K562 (cell line): ENCODE measurements at regions not wholly inside any gene's neighbourhood (a gene's known extent, or its start where the extent isn't known, plus 50 kb on each side); places are given as distances from the start of the nearest gene placed in this dataset.

Source experiments
- ATAC-seq: fragments of 200-7000 bp; cut with Tn5 transposase; 3 replicates; pipeline ENCODE4 v1.9.1; 2020; ENCODE audit warnings: moderate library complexity
- BruUV-seq: library from RNA; stranded (reverse); fragments of 400-500 nt; replicated peaks from 2 replicates; lab custom pipeline; 2021; lab: Mats Ljungman, UMichigan
- CTCF ChIA-PET: fragments of 300-600 bp; formaldehyde crosslinking; extraction: SDS; loops from one replicate; lab custom pipeline; 2021; ENCODE audit warnings: low intra/inter-chr PET ratio; lab: Yijun Ruan, JAX
- POLR2A ChIA-PET: fragments of 300-600, 350-650 bp; sonication (Branson Sonifier 250); formaldehyde crosslinking; extraction: SDS; loops from one replicate; lab custom pipeline; 2021; ENCODE audit warnings: antibody characterized with exemption, inconsistent platforms; lab: Yijun Ruan, JAX
- DNase-seq, 4 experiments: peaks; one replicate each; pipeline versions ENCODE4 v3.0.0 to v3.0.0-alpha.2; 2011 to 2018; ENCODE audit warnings: low spot score in 3 of 4, mixed read lengths in 3 of 4; ENCODE audit errors: extremely low read depth in 1 of 4
- FAIRE-seq: peaks from 2 replicates; lab custom pipeline; 2011; peaks lifted over from hg19 to GRCh38; lab: Jason Lieb, UNC
- H2AFZ ChIP-seq: 2 replicates; pipeline ENCODE4 v1.6.0; 2011; ENCODE audit warnings: low read depth, low read length, control low read depth, inconsistent platforms
- H3K27ac ChIP-seq: fragments of 200-600 bp; 3 replicates; pipeline ENCODE4 v1.8.0; 2011; ENCODE audit warnings: low read depth, mild to moderate bottlenecking, control low read depth, inconsistent platforms, low read length, moderate library complexity, mixed read lengths; ENCODE audit errors: extremely low read depth
- H3K27me3 ChIP-seq, 2 experiments: fragments of 300-600 bp in 1 of 2; 2 replicates in 1 of 2; 3 replicates in 1 of 2; pipeline versions ENCODE4 v1.6.0 to v1.8.0; 2011; ENCODE audit warnings: inconsistent platforms in 2 of 2, low read length in 2 of 2, mild to moderate bottlenecking in 1 of 2, mixed read lengths in 1 of 2, moderate library complexity in 1 of 2; ENCODE audit not compliant: control insufficient read depth in 2 of 2, insufficient read depth in 2 of 2
- H3K36me3 ChIP-seq: fragments of 300-600 bp; 3 replicates; pipeline ENCODE4 v1.8.0; 2011; ENCODE audit warnings: mild to moderate bottlenecking, low read length, inconsistent platforms; ENCODE audit not compliant: control insufficient read depth, insufficient read depth
- H3K4me1 ChIP-seq, 2 experiments: fragments of 200-600 bp in 1 of 2; replicated peaks in 1 of 2; 2 replicates in 1 of 2; 3 replicates in 1 of 2; pipeline versions ENCODE4 v1.5.1 to v1.8.0; 2011; ENCODE audit warnings: inconsistent platforms in 2 of 2, low read length in 2 of 2, mild to moderate bottlenecking in 1 of 2, mixed read lengths in 1 of 2, moderate library complexity in 1 of 2; ENCODE audit not compliant: control insufficient read depth in 2 of 2, insufficient read depth in 2 of 2
- H3K4me2 ChIP-seq: 2 replicates; pipeline ENCODE4 v1.6.1; 2011; ENCODE audit warnings: low read length, control low read depth, inconsistent platforms, mixed read lengths; ENCODE audit not compliant: insufficient read depth
- H3K4me3 ChIP-seq: fragments of 200-600 bp; sonication (generic), shearing (Covaris generic); 2 replicates; pipeline ENCODE4 v1.5.1; 2016; ENCODE audit warnings: control low read depth, inconsistent platforms
- H3K79me2 ChIP-seq: fragments of 200-600 bp; 3 replicates; pipeline ENCODE4 v1.8.0; 2011; ENCODE audit warnings: low read length, inconsistent platforms; ENCODE audit not compliant: control insufficient read depth, insufficient read depth
- H3K9ac ChIP-seq, 2 experiments: 2 replicates each; pipeline versions ENCODE4 v1.6.0 to v1.6.1; 2011; ENCODE audit warnings: low read depth in 2 of 2, low read length in 2 of 2, control low read depth in 1 of 2, inconsistent platforms in 1 of 2, mild to moderate bottlenecking in 1 of 2, mixed read lengths in 1 of 2; ENCODE audit not compliant: insufficient read depth in 1 of 2
- H3K9me1 ChIP-seq: one replicate; pipeline ENCODE4 v1.6.0; 2011; ENCODE audit warnings: inconsistent platforms, mild to moderate bottlenecking, low read length, moderate library complexity; ENCODE audit not compliant: control insufficient read depth, insufficient read depth
- H3K9me3 ChIP-seq: replicated peaks from 2 replicates; pipeline ENCODE4 v1.5.1; 2011; ENCODE audit warnings: low read depth, low read length, inconsistent platforms; ENCODE audit not compliant: control insufficient read depth, insufficient read depth
- H4K20me1 ChIP-seq: replicated peaks from 2 replicates; pipeline ENCODE4 v1.6.1; 2011; ENCODE audit warnings: low read length, inconsistent platforms, mixed read lengths; ENCODE audit not compliant: control insufficient read depth, insufficient read depth
- ATF7 ChIP-seq: fragments of 450-650 bp; IDR thresholded peaks from 2 replicates; pipeline ENCODE4 v1.7.1; 2014; ENCODE audit warnings: mild to moderate bottlenecking, moderate library complexity
- FOXA3 ChIP-seq, 2 experiments: fragments of 450-650 bp in 1 of 2; sonication (generic) in 1 of 2; formaldehyde crosslinking; IDR thresholded peaks in 1 of 2; conservative IDR thresholded peaks in 1 of 2; 2 replicates each; pipeline versions ENCODE4 v1.4.0 to v1.8.0; 2020 to 2022; ENCODE audit warnings: mild to moderate bottlenecking in 2 of 2, missing genetic modification reagents in 1 of 2
- GTF2E2 ChIP-seq: fragments of 200-800 bp; sonication (Bioruptor generic); IDR thresholded peaks from 2 replicates; pipeline ENCODE4 v1.6.1; 2016; ENCODE audit warnings: missing genetic modification characterization, missing compliant biosample characterization
- HMGXB4 ChIP-seq: sonication (generic); formaldehyde crosslinking; IDR thresholded peaks from 2 replicates; pipeline ENCODE4 v1.8.1; 2023; ENCODE audit warnings: mild to moderate bottlenecking, missing genetic modification reagents
- KLF13 ChIP-seq: fragments of 450-650 bp; IDR thresholded peaks from 2 replicates; pipeline ENCODE4 v1.6.1; 2016; ENCODE audit warnings: missing genetic modification characterization, low read depth, mild to moderate bottlenecking, missing compliant biosample characterization, moderate library complexity, borderline replicate concordance
- NCOR1 ChIP-seq: fragments of 450-650 bp; IDR thresholded peaks from 2 replicates; pipeline ENCODE4 v1.6.1; 2016; ENCODE audit warnings: mild to moderate bottlenecking, moderate library complexity
- NRF1 ChIP-seq, 2 experiments: fragments of 450-650 bp; IDR thresholded peaks in 1 of 2; conservative IDR thresholded peaks in 1 of 2; 2 replicates each; pipeline ENCODE4 v1.6.1; 2014; ENCODE audit warnings: mild to moderate bottlenecking in 2 of 2
- RFX1 ChIP-seq: fragments of 450-650 bp; IDR thresholded peaks from 2 replicates; pipeline ENCODE4 v1.6.1; 2016; ENCODE audit warnings: mild to moderate bottlenecking, moderate library complexity
- SMARCE1 ChIP-seq: fragments of 450-650 bp; IDR thresholded peaks from 2 replicates; pipeline ENCODE4 v1.7.1; 2016; ENCODE audit warnings: mild to moderate bottlenecking
- STAT6 ChIP-seq: sonication (generic); formaldehyde crosslinking; IDR thresholded peaks from 2 replicates; pipeline ENCODE4 v1.8.1; 2023; ENCODE audit warnings: mild to moderate bottlenecking, missing genetic modification reagents
- XRCC4 ChIP-seq: IDR thresholded peaks from one replicate; pipeline ENCODE4 v1.6.1; 2011; ENCODE audit not compliant: insufficient read depth, insufficient read length; ENCODE audit errors: extremely low read depth
- ZBTB43 ChIP-seq: sonication (generic); formaldehyde crosslinking; IDR thresholded peaks from 2 replicates; pipeline ENCODE4 v1.8.0; 2023; ENCODE audit warnings: mild to moderate bottlenecking, missing genetic modification reagents
- ZNF174 ChIP-seq: fragments of 250-450 bp; sonication (Bioruptor Pico); IDR thresholded peaks from 2 replicates; pipeline ENCODE4 v1.4.0; 2020; ENCODE audit warnings: mild to moderate bottlenecking
- ZNF24 ChIP-seq: fragments of 450-650 bp; IDR thresholded peaks from 2 replicates; pipeline ENCODE4 v1.6.1; 2016
- WGBS: fragments of 100-300 bp; shearing (Covaris generic); methylation state at CpG from one replicate; pipeline ENCODE4 v1.1.6; 2016; ENCODE audit warnings: low coverage, mixed read lengths; ENCODE audit not compliant: insufficient coverage; ENCODE audit errors: missing lambda C conversion rate; 5-methylcytosine and 5-hydroxymethylcytosine counted together
- in situ Hi-C: fragments of 300-500 bp; cut with MboI; formaldehyde crosslinking; loops from 4 replicates; pipeline ENCODE4 v1.15.0; 2018; ENCODE audit warnings: inconsistent platforms, mixed read lengths
- intact Hi-C: fragments of 100-400 bp; cut with micrococcal nuclease; formaldehyde crosslinking; loops from 2 replicates; pipeline ENCODE4 v1.14.2; 2022

- FAIRE-seq (no peak), DNase-seq (no peak), ATAC-seq (no peak)
- no peaks in the 10 kb centered on the region for H3K79me2 ChIP-seq
- BruUV-seq: no TSS peak
- no peaks in the 10 kb centered on the region for H4K20me1 ChIP-seq
- no peak overlapping the region for H3K4me2 ChIP-seq
- TF ChIP-seq STAT6 (no peak), XRCC4 (no peak), RFX1 (no peak), FOXA3 (CRISPR knock-in tag; conservative IDR thresholded peaks at IDR 0.05 in 1 of 2, IDR thresholded peaks at IDR 0.05 in 1 of 2) (no peak), NCOR1 (no peak), NRF1 (conservative IDR thresholded peaks at IDR 0.05 in 1 of 2, IDR thresholded peaks at IDR 0.05 in 1 of 2) (no peak), ZNF174 (no peak), ATF7 (no peak), ZNF24 (no peak), KLF13 (tag) (no peak), HMGXB4 (CRISPR knock-in tag) (no peak), GTF2E2 (no peak), SMARCE1 (no peak), ZBTB43 (CRISPR knock-in tag) (no peak)
- in situ Hi-C loops: no loop called here
- no peaks in the 10 kb centered on the region for H3K36me3 ChIP-seq
- no peak overlapping the region for H2AFZ ChIP-seq
- H3K4me1 ChIP-seq: no peaks in the 10 kb centered on the region
- intact Hi-C loops: no loop called here
- H3K27me3 ChIP-seq: no peaks in the 10 kb centered on the region
- no peaks in the 10 kb centered on the region for H3K9me3 ChIP-seq
- no peak overlapping the region for H3K4me3 ChIP-seq
- CTCF ChIA-PET: no interaction called here
- no peak overlapping the region for H3K27ac ChIP-seq
- POLR2A ChIA-PET: no interaction called here
- H3K9ac ChIP-seq: no peak overlapping the region
- H3K9me1 ChIP-seq: no peaks in the 10 kb centered on the region
- WGBS: 2% methylated on average over 4 of the region's 4 CpGs
Measured at GRCh38 chr4:120400441-120400840, 333.8 kb upstream of the MAD2L1 start.
